ENCODE measurements at regions not wholly inside any gene's neighbourhood (a gene's known extent, or its start where the extent isn't known, plus 50 kb on each side); places are given as distances from the start of the nearest gene placed in this dataset.
"Not testable (repeated sequence)": the region's sequence is repeated elsewhere in the genome, so short reads cannot be mapped to it uniquely, and the experiment has no call there.

DNA sequence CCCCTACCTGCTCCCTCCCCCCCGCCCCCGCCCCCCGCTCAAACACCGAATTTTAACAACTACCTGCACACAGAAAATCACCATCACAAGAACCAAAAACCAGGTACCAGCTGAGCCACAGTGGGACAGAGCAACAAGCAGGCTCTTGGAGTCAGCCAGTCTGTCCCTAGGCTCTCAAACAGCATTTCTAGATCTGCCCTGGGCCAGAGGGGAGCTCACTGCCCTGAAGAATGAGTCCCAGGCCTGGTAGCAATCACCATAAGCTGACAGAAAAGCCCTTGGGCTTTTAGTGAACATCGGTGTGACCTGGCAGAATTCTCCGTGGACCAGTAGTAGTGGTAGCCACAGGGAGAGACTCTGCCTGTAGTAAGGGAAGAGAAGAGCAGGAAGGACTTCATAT, 58.3 kb downstream of the C11orf87 start:
- no peak for DNase-seq (ENCODE audit: low spot score)

GRCh38 chr11:109486129-109486528, 64.1 kb downstream of the C11orf87 start:
- no peak for DNase-seq (ENCODE audit: low spot score)

- no peak for DNase-seq (ENCODE audit: low spot score)
These were observed 69.1 kb downstream of the C11orf87 start for GRCh38 chr11:109490953-109491635.

- no peak for DNase-seq (ENCODE audit: low spot score)
These were observed 84.1 kb downstream of the C11orf87 start for GRCh38 chr11:109506115-109506514.

DNA sequence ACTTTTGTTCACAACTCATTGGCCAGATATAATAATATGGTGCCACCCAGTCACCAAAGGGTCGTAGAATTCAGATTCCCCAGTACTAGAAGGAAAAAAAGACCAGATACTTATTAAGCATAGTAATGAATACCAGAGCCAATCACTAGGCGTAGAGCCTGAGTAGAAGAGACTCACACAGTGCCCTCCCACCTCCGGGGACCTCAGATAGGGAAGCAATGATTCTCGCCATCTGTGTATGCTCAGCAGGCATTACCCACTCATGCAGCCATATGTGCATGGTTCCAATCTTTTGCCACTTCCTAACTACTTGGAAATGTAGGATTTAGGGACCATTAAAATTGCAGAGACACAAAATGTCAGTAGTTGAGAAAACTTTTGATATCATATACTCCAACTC, 85.3 kb downstream of the C11orf87 start:
- DNase-seq (ENCODE audit: low spot score), result no peak

GRCh38 chr11:109507836-109508561, 86.0 kb downstream of the C11orf87 start:
- DNase-seq (ENCODE audit: low spot score), result no peak

DNA sequence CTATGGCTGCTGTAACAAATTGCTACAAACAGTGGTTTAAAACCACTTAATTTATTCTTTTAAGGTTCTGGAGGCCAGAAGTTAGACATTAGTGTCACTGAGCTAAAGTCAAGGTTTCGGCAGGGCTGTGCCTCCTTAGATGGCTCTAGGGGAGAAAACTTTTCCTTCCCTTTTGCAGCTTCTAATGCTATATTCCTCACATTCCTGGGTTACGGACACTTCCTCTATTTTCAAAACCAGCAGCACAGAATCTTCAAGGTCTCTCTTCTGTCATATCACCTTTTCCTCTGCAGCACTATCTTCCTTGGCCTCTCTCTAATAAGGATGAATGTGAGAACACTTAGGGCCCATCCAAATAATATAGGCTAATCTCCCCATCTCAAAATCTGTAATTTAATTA, 87.0 kb downstream of the C11orf87 start:
- no peak for DNase-seq (ENCODE audit: low spot score)

- no peak for DNase-seq (ENCODE audit: low spot score)
These were observed 88.3 kb downstream of the C11orf87 start for GRCh38 chr11:109510316-109510715.

DNA sequence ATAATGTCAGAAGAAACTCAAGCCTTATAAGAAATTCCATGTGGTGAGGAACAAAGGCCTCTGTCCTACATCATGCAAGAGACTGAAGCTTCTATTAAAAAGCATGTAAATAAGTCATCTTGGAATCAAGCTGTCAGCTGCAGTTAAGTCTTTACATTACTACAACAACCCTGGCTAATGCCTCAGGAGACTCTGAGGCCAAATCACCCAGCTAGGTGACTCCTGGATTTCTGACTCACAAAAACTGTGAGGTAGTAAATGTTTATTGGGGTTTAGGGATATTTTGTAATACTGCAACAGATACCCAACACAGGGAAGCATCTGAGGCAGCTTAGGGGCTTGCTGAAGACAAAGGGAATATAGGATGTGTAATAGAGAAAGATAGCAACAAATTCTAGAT, 89.6 kb downstream of the C11orf87 start:
- no peak for DNase-seq (ENCODE audit: low spot score)

- DNase-seq (ENCODE audit: low spot score), result no peak
These were observed 90.3 kb downstream of the C11orf87 start for GRCh38 chr11:109512249-109512648.

DNA sequence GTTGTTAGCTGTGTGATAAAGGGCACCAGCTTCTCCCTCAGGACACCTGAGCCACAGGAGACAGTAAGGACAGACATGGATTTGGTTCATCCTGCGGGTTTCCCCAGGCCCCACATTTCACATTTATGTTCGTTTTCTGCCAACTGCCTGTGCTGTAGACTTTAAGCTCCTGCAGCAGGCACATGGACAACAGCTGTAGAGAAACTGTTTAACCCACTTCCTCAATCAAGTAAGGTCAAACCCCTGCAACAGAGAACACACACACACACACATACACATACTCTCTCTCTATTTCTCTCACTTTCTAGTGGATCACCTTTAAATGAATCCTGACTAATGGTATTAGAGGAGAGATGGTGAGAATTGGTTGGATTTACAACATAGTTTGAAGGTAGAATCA, 90.7 kb downstream of the C11orf87 start:
- DNase-seq (ENCODE audit: low spot score), result no peak

DNA sequence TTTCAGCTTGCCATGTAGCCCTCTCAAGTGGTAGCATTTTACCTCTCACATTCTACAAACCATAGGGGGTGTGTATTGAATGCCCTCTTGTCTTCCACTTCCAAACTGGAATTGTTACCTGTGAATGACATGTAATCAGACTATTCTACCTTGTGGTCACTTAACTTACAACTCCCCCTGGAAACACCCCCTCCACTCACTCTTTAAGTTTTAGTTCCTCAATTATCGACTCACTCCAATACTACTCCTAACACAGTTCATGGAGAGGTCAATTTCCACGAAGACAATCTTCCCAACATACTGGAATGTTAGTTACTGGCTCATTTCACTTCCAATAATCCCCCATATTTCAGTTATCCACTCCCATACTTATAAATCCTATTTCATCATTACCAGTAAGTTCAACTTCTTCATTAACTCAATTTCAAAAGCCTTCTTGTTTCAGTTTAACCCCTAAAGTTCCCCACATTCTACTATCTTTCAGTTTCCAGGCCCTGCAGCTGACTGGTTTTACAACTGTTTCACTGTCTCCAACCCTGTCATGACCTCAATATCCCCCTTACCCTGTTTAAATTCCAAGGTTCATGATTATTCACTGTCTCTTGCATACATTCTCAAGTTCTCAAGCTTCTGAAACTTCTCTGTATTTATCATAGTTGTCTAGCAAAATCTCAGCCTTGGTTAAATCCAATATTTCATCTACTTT, 92.5 kb downstream of the C11orf87 start:
- no peak for DNase-seq (ENCODE audit: low spot score)

DNA sequence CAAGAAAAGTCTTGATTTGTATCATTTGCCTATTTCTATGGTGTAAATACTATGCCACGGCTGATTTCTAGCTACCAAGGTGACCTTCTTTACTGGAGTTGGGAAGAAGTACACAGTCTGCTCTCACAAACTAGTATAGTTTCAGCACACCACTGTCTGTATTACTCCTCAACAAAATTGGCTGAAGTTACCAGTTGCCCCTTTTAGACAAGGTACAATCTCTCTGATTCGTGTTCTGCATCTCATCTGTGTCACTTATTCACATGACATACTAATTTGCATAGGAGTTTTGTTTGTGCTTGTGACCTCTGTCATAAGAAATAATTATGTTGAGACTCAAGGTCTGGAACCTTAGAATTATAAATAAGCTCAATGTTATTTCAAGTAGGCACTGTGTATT, 97.3 kb downstream of the C11orf87 start:
- DNase-seq (ENCODE audit: low spot score), result no peak

DNA sequence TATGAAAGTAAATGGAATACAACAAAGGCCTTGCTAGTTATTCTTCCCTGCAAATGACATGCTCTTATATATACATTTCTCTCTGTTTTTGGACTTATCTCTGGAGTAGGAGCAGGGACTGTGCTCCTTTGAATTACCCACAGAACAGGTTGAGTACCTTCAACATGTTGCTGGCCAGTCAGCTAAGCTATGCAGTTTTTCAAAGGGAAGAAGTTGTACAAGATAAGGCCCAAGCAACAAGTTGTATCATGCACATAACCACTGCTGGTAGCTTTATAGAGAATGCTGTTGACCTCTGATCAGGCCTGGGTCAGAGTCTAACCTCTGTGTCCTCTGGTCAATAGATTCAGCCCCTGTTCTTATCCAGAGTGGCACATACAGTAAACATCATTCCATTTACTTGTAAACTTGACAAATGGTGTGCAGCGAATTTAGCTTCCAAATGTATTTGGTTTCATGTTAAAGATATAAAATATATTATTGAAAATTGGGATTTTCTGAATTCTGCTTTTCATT, 99.6 kb downstream of the C11orf87 start:
- no peak for DNase-seq (ENCODE audit: low spot score)

GRCh38 chr11:109522116-109522755, 100.2 kb downstream of the C11orf87 start:
- DNase-seq (ENCODE audit: low spot score), result no peak

DNA sequence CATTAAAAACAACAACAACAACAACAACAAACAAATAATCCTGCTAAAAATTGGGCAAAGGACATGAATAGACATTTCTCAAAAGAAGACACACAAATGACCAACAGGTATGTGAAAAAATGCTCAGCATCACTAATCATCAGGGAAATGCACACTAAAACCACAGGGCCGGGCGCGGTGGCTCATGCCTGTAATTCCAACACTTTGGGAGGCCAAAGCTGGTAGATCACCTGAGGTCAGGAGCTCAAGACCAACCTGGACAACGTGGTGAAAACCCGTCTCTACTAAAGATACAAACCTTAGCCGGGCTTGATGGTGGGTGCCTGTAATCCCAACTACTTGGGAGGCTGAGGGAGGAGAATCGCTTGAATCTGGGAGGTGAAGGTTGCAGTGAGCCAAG, 103.6 kb downstream of the C11orf87 start:
- not testable (repeated sequence) for DNase-seq (ENCODE audit: low spot score)

DNA sequence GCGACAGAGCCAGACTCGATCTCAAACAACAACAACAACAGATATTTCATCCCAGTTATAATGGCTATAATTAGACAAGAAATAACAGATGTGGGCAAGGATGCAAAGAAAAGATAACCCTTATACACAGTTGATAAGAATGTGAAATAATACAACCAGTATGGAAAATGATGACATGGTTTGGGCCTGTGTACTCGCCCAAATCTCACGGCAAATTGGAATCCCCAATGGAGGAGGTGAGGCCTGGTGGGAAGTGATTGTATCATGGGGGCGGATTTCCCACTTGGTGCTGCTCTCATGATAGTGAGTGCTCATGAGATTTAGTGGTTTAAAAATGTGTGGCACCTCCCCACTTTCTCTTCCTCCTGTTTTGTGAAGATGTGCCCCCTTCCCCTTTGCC, 104.1 kb downstream of the C11orf87 start:
- no peak for DNase-seq (ENCODE audit: low spot score)

- no peak for DNase-seq (ENCODE audit: low spot score)
These were observed 104.9 kb downstream of the C11orf87 start for GRCh38 chr11:109526931-109527330.

DNA sequence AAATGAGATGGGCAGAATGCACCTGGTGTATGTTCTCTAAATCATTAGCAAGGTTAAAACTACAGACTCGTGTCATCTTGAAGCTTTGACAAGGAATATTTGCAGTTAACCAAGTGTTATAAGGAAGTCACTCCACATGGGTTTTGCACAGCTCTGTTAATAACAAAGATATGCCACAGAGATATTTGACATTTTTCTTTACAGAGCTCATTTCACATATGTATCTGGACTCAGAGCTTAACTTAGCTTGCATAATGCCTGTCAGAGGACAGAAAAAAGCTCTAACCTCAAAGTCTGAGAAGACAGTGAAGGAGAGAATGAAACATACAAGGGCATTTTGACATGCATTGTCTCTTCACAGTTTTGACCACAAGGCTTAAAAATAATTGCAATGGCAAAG, 105.5 kb downstream of the C11orf87 start:
- no peak for DNase-seq (ENCODE audit: low spot score)

DNA sequence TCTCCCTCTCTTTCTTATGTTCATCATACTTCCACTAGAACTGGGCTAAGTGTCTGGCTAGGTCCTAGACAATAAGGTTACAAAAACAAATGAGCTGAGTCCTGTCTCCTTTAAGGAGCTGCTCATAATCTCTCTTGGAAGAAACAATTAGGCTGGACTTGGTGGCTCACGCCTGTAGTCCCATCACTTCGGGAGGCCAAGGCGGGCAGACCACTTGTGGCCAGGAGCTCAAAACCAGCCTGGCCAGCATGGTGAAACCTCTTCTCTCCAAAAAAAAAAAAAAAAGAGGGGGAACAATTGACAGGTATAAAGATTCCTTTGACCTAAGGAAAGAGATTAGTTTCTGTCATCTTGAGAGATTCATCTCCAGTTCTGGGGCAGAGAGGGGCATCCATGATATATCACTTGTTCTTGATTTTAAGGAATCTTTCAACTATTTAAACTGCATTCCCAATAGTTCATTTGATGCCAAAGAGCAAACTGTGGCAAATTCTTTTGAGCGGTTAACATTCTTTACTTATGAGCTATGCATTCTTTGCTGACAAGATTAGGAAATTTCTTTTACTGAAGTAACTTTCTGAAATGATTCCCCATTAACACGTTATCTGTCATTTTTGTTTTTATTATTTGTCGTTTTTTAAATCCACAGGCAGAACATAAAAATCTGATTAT, 125.5 kb downstream of the C11orf87 start:
- DNase-seq (ENCODE audit: low spot score), result no peak

DNA sequence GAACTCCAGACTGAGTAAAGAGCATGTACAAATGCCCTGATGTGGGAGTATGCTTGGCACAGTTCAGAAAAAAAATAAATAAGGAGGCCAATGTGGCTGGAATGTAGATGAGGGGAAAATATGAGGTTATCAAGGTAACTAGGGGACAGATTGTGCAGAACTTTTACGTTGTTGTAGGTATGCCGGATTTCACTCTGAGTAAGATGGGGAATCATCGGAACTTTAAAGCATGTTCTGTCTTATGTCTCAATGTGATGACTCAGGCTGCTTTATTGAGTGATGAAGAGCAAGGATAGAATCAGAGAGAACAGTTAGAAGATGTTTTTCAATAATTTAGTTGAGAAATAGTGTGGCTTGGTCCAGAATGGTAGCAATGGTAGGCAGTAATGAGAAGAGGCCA, 130.4 kb downstream of the C11orf87 start:
- no peak for DNase-seq (ENCODE audit: low spot score)

GRCh38 chr11:109553284-109553683, 131.3 kb downstream of the C11orf87 start:
- no peak for DNase-seq (ENCODE audit: low spot score)
